SU-DHL-6 (cell line): ENCODE measurements at regions not wholly inside any gene's neighbourhood (a gene's known extent, or its start where the extent isn't known, plus 50 kb on each side); places are given as distances from the start of the nearest gene placed in this dataset.

Experiments
- EZH2phosphoT487 ChIP-seq: fragments of 200-600 bp; sonication (generic), shearing (Covaris generic); conservative IDR thresholded peaks from 2 replicates; pipeline ENCODE4 v1.6.1; 2018; ENCODE audit warnings: mild to moderate bottlenecking, antibody characterized with exemption, low read length, moderate library complexity, mixed read lengths
- TF ChIP-seq, protein P1 (sequence below): fragments of 200-600 bp; sonication (generic); IDR thresholded peaks from one replicate; pipeline ENCODE4 v1.5.1; 2017; ENCODE audit warnings: antibody characterized with exemption, mild to moderate bottlenecking, low read length, moderate library complexity; ENCODE audit not compliant: insufficient read depth, poor library complexity, severe bottlenecking

GRCh38 chr15:94057305-94057704, 174.1 kb upstream of the MCTP2 start:
- TF ChIP-seq, protein P1, sequence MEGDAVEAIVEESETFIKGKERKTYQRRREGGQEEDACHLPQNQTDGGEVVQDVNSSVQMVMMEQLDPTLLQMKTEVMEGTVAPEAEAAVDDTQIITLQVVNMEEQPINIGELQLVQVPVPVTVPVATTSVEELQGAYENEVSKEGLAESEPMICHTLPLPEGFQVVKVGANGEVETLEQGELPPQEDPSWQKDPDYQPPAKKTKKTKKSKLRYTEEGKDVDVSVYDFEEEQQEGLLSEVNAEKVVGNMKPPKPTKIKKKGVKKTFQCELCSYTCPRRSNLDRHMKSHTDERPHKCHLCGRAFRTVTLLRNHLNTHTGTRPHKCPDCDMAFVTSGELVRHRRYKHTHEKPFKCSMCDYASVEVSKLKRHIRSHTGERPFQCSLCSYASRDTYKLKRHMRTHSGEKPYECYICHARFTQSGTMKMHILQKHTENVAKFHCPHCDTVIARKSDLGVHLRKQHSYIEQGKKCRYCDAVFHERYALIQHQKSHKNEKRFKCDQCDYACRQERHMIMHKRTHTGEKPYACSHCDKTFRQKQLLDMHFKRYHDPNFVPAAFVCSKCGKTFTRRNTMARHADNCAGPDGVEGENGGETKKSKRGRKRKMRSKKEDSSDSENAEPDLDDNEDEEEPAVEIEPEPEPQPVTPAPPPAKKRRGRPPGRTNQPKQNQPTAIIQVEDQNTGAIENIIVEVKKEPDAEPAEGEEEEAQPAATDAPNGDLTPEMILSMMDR, result no peak
- no peak for TF ChIP-seq EZH2phosphoT487
